ENCODE measurements at regions not wholly inside any gene's neighbourhood (a gene's known extent, or its start where the extent isn't known, plus 50 kb on each side); places are given as distances from the start of the nearest gene placed in this dataset.

DNA sequence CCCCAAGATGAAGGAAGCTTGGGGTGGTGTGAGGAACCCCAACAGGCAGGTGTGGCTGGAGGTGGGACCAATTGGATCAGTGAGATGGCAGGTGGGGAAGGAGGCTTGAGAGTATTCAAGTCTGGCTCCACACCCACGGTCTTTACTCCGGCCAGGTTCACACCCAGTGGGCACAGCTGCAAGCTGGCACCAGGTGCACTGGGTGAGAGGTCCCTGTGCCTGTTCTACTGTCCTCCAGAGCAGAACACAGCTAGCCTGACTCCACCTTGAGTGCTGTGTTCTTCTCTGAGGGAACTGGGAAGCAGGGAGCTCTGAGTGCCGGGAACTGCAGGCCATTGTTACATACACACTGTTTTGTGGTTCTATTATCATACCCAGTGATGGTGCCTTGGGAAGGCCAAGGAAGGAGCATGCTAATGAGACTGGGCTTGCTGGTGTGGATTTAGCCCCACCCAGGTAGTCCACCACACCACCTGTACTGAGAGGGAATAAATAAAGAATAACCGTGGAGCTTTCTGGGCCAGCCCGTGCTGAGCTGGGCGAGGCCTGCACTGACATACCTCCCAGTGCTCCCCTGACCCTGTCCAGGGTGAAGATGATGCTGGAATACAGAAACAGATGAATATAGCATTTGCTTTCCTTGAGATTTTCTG is 93.4 kb downstream of the ABHD5 start:
- DNase-seq = no peak

DNA sequence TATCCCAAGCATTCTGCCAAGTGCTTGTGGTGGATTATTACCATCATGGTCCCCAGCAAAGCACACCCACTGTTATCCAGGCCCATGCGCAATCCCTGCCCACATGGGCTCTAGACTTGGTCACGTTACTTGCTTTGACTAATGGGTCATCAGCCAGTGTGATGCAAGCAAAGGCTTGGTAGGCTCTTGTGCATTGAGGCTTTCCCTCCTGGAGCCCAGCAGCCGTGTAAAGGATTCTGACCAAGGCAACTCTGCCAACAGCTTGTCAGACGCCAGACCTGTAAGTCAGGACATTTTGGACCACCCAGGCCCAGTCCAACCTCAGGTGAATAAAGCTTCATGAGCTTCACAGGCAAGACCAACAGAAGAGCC is 93.9 kb downstream of the ABHD5 start:
- DNase-seq = no peak

DNA sequence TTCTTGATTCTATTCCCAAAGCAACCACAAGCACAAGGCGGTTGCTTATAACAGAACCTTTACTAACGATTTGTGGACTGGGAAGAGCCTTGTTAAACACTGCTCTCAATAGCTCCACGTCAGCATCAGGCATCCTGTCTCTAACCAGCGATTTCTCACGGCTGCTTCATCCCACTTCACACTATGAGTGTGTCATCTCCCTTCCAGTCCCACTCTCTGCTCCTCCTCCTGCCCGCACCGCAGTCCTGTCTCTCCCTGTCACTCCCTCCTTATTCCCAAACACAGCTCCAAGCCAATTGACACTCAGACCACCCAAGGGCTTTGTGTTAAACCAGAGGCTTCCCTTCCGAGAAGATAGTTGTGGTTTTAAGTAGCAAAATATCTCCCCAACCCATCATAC is 94.8 kb downstream of the ABHD5 start:
- DNase-seq = no peak

DNA sequence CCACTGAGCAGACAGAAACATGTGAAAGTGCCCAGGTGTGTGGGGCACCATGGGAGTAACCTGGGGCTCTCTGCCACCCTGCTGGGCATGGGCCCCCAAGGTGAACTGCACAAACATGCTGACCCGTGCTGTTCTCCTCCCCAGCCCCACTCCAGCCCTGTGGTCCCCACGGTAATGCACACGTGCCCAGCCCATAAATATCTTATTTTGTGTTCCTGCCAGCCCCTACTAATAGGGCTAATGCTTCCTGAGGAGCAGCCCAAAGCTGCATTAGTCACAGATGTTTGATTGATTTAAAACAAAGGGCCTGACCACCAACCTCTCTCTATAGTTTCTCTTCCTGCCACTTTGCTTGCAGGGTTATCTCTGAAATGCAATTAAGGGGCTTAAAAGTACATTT is 95.4 kb downstream of the ABHD5 start:
- DNase-seq = no peak

DNA sequence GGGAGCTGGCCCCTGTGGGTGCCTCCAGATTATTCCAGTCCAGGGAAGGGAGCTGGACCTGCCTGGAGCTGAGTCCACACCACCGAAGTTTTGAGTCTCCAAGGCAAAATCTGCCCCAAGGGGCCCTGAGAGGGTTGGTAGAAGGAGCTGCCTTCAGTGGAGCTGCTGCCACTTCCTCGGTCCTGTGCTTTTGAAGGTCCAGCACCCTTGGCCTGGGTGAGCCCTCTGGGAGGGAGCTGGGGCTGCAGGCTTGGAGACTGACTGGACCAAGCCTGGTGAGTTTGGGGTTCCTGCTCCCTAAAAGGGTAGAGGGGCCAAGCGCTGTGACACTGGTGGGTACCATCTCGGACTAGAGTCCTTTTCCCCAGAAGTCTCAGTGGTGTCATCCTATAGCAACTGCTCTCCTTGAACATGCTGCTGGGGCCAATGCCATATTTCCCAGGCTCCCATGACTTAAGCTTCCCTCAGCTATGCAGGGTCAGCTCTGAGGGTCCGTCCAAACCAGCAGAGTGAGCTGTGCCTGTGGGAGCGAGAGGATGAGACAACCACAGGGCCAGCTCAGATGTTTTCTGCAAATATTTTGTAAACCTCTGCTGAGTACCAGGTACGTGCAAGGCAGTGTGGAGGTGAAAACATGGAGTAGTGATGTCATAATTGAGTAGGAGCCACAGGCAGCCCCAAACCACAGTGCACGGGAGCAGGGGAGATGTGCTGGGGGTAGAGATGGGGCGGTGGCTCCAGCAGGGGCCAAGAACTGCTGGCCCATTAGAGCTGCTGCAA is 96.0 kb downstream of the ABHD5 start:
- DNase-seq = peak in 1 of 2 experiments; percentile 1

DNA sequence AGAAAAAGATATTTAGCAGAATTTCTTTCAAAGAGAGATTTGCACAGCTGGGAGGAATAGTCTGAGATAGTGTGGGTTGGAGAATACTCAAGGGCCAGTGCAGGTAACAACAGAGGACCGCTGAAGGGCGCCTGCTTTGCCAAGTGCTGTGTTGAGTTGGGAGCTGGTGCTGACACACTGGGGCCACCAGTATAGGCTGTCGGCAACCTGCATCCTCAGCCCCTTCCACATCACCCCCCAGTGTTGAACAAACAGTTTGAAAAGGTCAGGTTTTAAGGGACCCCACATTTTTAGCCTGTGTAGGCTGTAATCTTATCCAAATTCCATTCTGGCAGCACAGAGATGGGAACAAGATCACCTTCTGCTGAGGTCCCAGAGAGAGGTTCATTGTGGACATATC is 96.6 kb downstream of the ABHD5 start:
- no peak for DNase-seq

DNA sequence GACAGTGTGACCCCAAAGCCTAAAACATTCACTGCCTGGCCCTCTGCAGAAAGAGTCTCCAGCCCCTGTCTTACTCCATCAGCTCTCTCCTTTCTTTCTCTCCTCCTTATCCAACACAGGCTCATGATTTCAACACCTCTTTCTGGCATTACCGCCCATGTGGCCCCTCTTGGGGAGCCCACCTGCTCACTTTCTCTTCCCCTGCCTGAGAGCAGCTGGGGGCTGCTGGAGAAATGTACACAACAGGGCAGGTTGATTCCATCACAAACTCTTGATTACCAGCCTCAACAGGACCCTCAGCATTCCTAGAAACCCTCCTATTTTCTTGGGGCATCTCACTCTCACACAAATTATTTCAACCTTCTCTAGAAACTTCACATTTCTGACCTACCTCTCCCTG is 98.3 kb downstream of the ABHD5 start:
- no peak for DNase-seq

DNA sequence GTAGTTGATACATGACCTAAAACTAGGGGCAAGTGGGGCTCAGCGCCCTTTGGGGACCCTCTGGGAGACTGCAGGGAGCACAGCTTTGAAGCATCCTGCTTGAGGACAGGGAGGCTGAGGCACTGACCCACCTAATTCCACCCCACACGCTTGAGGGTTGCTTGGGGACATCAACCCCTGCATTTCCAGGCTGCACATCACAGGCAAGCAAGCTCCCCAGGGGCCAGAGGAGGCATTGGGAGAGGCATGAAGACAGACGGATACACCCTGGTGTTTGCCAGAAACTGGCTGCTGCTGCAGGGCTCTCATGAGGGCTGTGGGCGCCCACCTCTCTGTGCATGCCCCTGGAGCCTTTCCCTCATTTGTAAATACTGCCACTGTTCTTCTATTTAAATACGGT is 99.3 kb downstream of the ABHD5 start:
- no peak for DNase-seq

DNA sequence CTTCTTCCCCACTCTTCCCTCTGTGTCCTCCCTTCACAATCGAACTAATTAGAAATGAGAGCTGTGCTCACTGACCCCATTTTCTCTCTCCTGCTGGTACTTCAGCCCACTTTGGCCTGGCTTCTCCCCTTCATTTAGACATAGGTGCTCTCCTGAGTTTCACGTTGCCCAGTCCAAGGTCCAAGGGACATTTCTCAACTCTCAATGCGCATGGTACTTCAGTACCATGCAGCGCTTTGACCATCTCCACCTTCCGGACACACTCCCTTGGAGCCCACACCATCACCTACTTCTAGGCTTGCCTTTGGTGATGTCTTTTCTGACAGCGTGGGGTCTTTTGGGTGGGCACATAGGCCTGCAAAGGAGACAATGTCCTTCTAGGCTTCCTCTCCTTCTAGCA is 99.7 kb downstream of the ABHD5 start:
- peak in 1 of 2 experiments; percentile 7 for DNase-seq

DNA sequence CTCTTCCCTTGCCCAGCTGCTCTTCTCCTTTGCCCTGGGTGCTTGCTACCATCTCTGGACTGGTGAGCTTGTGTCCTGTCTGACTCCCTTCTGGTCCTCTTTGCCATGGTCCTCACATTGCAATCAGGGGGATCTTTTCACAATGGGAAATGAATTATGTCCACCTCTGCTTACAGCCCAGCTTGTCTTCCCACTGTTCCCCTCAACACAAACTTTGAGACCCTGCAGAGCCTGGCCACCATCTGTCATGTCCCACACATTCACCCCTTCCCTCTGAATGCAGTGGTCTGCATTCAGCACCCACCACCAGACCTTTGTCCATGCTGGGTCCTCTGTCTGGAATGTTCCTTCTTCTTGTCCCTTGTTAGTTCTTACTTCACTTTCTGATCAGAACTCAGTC is 100.5 kb downstream of the ABHD5 start:
- no peak for DNase-seq

DNA sequence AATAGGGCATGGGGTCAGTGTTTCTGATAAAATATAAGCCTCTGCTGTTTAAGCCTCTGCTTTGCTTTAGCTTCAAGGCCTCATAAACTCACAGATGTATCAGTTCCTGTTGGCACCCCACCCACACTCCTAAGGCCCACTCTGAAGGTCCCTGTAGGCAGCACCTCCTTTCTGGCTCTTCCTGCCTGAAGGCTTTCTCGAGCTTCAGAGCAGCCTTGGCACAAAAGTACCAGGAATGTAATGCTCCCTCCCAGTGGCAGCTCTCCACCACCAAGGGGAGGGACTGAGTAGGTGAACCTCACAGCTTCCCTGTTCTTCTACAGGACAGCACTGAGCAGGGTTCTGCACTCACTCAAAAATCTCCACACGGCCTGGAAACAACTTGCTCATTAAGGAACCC is 102.2 kb downstream of the ABHD5 start:
- no peak for DNase-seq

DNA sequence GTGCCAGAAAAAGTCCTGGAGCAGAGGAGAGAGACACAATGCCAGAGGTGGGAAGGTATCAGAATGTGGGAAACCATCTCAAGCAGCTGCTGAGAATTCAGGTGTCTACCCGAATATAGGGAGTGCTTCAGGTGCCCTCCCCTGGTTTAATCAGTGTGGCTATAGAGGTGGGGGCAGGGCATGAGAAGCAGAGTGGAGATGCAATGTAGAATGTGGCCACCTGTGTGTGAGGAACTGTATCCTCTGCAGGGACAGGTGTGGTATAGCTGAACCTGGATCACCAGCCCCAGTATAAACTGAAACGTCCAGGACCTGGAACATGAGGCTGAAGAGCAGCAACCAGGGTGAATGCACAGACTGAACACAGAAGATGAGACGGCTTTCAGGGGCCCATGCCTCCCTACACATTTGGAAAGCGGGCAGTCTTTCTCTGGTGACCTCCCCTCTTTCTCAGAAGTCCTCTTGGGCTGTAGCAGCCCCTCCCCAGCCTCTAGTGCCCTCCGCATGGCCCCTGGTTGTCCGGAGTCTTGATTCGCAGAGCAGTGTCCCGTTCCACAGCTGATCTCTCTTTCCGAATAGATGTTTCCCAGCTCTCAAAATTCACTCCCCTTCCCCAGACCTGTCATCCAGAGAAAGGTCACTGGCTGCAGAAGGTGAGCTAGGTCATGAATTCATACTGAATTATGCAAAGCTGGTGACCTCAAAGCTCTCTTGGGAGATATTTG is 103.1 kb downstream of the ABHD5 start:
- peak in 1 of 2 experiments; percentile 3 for DNase-seq

DNA sequence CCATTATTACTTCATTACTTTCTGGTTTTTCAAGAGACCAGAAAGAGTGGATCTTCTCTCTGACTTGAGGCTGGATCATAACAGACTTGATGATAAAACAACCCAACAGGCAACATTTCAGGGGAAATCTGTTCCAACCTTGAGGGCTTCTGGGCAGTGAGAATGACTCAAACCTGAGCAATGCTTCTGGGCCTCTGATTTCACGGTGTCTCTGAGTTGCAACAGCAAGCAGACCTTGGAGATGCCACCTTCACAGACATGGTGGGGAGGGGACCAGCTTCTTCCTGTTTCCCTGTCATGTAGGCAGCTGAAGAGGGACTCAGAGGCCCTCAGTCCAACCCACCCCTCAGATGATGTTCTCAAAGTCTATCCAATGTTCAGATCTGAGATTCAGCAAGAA is 104.0 kb downstream of the ABHD5 start:
- DNase-seq = no peak

DNA sequence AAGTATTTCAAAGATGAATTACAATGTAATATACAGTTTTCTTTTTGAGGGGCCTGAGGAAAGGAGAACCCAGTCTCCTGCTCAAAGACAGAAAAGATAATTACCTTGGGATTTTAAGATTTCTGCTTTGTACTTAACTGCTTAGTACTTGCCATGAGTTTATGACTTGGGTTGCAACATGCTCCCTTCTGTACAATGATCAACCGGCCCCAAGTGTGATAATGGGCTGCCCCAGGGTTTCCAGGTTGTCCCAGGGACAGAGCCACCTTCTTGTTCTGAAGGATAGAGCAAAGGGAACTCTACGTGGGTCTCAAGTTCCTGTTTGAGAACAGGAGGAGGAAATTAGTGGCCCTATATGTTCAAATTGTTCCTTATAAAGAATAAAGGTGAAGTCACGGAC is 104.8 kb downstream of the ABHD5 start:
- no peak for DNase-seq

DNA sequence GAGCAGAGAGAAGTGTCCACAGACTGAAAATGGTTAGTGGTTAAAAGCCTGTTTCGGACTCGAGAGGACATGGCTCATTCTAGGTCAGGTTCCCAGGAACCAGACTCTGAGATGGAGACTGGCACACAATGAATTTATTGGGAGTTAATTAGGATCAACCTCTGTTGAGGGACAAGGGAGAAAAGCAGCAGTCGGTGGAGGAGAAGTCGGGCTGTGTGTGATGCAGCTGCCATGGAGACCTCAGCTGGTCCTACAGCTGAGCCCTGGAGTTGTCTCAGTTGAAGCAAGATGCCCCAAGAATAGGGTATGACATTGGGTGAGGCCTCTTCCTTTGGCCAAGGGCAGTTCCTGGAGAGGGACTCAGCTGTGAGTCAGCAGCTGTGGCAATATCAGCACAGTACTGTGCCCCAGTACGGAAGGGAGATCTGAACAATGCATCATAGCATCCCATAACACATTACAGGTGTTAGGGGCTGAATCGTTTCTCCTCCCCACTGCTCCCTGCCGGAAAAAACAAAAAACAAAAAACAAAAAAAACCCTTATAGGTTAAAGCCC is 105.4 kb downstream of the ABHD5 start:
- no peak for DNase-seq

DNA sequence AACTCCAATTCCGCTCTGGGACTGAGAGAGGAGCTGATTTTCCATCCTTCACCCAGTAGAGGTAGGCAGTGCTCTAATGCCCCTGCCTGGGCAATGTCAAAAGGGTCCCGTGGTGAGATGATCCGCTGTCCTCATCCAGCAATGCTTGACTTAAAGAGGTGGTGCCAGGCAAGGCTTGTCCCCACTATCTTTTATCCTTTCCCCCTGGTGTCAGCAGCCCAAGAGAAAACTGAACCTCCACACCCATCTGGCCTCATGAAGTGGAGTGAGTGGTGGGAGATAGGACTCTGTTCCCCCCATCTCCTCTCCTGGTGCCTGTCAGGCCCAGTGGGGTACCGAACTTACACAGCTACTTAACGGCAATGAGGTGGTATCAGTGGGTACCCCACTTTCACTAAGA is 107.1 kb downstream of the ABHD5 start:
- no peak for DNase-seq

DNA sequence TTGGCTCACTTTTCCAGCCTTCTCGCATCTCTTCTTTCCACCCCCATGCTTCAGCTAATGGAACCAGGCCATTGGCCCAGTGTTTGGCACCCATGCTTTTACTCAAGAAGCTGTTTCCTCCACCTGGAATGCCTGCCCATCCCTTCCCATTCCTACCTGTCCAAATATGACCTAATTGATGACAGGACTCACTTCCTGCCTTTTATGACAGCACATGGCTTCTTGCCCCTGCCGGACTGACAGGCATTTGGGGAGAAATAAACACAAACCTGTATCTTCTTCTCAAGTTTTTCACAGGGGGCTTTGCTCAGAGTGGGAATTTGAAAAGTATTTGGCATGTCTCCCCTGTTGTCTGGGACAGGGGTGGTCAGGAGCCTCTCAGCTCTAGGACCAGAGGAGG is 120.1 kb downstream of the ABHD5 start:
- no peak for DNase-seq

DNA sequence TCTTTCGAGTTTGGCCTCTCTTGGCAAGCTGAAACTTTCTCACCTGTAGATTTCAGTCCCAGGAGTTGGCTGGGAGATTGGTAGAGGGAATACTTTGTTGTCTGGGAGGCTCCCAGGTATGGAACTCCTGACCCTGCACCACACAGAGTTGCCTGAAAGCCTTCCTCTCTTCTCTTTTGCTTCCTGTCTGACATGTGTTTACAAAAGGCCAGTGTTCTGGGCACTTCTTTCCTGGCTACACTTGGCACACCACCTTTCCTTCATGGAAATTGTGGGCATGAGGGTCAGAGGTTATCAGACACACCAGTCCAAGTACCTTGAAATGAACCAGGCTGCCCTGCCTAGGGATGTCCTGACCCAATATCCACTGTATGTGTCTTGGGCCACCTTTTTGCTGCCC is 123.7 kb downstream of the ABHD5 start:
- no peak for DNase-seq

DNA sequence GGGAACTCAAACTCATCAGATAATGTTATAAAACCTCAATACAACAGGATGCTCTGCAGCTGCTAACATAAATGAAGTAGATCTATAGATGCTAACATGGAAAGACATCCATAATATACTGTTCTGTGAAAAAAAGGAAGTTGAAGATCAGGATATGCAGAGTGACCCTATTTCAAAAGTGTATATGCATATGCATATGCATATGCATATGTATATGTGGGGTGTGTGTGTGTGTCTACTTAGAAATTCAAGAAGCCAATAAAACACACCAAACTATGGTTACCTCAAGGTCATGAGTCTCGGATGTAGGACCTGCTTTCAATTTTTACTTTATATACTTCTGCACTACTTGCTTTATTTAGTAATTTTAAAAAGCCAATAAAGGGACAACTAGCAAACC is 125.6 kb downstream of the ABHD5 start:
- DNase-seq = no peak

DNA sequence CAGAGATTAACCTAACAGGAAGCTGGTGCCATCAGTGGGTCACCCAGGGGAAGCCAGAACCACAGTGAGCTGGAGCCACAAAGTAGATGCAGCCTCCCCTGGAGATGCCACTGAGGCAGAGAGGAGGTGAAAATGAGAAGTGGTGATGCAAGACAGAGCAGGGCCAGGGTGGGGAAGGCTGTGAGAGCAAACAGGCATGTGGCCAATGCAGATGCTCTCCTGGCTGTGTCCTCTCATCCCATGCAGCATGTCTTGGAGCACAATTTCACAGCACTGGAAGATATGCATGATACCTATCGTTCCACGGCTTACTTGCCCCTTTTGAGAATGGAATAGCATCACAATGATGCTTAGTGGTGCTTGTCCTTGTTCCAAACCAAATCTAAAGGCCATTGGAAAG is 126.3 kb downstream of the ABHD5 start:
- no peak for DNase-seq

DNA sequence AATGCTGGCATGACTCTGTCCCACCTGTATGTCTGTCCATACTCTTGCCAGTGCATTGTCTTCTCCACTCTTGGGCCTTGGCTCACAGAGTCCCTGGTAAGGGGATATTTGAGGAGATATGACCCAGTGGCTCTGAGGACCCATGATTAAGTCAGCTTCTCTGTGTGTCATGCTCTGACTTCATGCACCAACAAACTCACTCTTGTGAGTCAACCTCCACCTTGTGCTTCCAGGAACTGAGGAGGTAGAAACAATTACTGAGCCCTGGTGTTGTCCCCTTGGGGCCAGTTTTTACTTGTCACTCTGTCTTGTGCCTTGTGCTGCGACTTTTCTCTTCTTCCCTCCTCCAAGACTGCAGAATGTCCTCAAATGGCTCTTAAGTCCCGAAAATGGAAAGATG is 127.1 kb downstream of the ABHD5 start:
- DNase-seq = no peak

DNA sequence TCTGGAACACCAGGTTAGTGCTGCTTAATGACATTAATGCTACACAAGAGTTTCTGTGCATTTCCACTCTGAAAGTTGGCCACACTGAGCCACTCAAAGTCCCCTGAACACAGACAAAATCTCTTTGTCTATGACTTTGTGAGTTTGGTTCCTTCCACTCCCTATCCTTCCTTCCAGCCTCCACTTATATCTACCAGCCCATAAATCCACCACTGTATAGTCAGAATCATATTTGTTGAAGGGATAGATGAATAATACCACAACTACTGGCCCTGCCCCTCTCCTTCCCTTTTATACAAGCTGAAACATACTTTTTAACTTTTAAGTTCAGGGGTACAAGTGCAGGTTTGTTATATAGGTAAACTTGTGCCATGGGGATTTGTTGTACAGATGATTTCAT is 127.5 kb downstream of the ABHD5 start:
- no peak for DNase-seq

DNA sequence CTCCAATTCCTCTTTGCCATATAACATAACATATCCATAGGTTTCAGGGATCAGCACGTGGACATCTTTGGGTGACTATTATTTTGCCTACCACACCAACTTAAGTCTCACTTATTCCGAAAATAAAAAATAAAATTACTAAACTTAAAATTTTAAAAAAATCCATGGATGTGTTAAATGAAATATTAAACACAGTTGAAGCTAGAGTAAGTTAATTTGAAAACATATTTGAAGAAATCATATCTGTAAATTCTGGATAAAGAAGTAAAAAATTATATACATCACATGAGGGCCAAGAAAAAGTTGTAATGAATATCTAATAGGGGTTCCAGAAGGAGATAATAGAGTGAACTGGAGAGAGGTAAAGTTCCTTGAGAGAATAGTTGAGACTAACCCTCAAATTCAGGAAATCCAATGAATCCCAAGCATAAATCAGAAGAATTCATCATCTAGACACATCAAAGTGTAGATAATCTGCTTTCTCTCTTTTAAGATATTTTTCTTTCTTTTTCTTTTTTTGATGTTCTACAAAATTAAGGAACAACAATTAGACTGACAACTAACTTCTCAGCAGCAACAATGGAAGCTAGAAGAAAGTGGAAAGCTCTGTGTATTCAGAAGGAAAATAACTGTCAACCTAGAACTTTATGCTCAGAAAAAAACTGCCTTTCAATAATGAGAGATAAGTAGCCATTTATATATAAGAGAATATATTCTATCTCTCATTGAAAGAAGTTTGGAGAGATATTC is 147.4 kb downstream of the ABHD5 start:
- no peak for DNase-seq
